AG04450 (cell line): ENCODE measurements at regions not wholly inside any gene's neighbourhood (a gene's known extent, or its start where the extent isn't known, plus 50 kb on each side); places are given as distances from the start of the nearest gene placed in this dataset.

ENCODE experiments used
- CTCF ChIA-PET: fragments of 300-600, 350-600 bp; formaldehyde crosslinking; extraction: SDS; loops from one replicate; lab custom pipeline; 2022; ENCODE audit warnings: antibody characterized with exemption, inconsistent platforms; lab: Charles Lee
- POLR2A ChIA-PET: fragments of 350-600 bp; formaldehyde crosslinking; extraction: SDS; loops from one replicate; lab custom pipeline; 2021; ENCODE audit warnings: antibody characterized with exemption, inconsistent platforms; lab: Yijun Ruan, JAX
- DNase-seq: peaks from one replicate; pipeline ENCODE4 v3.0.0-alpha.2; 2011; ENCODE audit warnings: low read depth, low spot score
- H3K27ac ChIP-seq: one replicate; pipeline ENCODE4 v1.5.1; 2012; ENCODE audit warnings: low read depth, low read length, control low read depth
- H3K27me3 ChIP-seq: one replicate; pipeline ENCODE4 v1.6.0; 2012; ENCODE audit warnings: low read length; ENCODE audit not compliant: control insufficient read depth, insufficient read depth
- H3K4me3 ChIP-seq: 2 replicates; pipeline ENCODE4 v1.5.1; 2011; ENCODE audit warnings: mild to moderate bottlenecking, low read depth, low read length, control low read depth
- H3K9me3 ChIP-seq: 2 replicates; pipeline ENCODE4 v1.5.1; 2012; ENCODE audit warnings: low read length; ENCODE audit not compliant: control insufficient read depth, insufficient read depth
- CTCF ChIP-seq: IDR thresholded peaks from 2 replicates; pipeline ENCODE4 v1.5.1; 2011; ENCODE audit warnings: low read depth, low read length, control low read depth, inconsistent platforms

DNA sequence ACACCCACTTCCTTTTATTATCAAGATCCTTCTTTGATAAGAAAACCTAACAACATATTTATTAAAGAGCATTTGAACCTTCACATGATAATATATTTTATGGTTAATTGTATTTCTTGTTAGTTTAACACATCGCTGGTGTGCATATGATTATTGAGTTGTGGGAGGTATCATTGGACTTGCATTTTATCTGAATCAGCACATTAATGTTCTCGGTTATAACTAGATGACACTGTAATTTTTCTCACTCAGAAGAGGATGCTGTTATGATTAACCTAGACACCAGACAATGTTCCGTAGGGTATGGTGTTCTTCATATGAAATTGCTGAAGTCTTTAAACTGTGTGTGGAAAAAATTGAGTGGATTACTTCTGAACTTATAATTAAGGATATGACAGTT lies 1188.3 kb upstream of the EPHA6 start:
- H3K9me3 ChIP-seq = no peaks in the 10 kb centered on the region
- DNase-seq = no peak
- ChIA-PET CTCF (no interaction called here), POLR2A (no interaction called here)
- no peak overlapping the region for H3K4me3 ChIP-seq
- no peak overlapping the region for H3K27ac ChIP-seq
- no peak for TF ChIP-seq CTCF
- H3K27me3 ChIP-seq = no peaks in the 10 kb centered on the region

GRCh38 chr3:95627293-95627692 lies 1187.1 kb upstream of the EPHA6 start:
- Histone ChIP-seq H3K9me3 (no peaks in the 10 kb centered on the region), H3K27ac (no peak overlapping the region), H3K27me3 (no peaks in the 10 kb centered on the region), H3K4me3 (no peak overlapping the region)
- no peak for TF ChIP-seq CTCF
- DNase-seq = no peak
- CTCF ChIA-PET = no interaction called here
- POLR2A ChIA-PET = no interaction called here

DNA sequence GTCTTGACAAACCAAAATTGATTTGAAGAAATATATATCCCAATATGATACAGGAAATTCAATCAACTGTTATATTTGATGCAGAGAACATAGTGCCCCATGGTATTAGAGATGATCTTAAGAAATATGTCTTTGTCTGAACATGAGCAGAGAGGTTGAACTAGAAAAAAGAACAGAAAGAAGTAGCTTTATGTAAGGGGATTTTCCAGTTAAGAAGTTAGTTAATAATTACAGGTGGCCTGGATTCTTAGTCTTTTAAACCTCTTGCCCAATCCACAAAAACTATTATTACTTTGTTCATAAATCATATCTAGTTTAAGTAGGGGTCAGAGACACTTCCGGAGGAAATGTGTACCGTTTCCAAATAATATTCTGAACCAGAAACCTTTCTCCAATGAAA lies 1186.7 kb upstream of the EPHA6 start:
- Histone ChIP-seq H3K4me3 (no peak overlapping the region), H3K27ac (no peak overlapping the region), H3K27me3 (no peaks in the 10 kb centered on the region), H3K9me3 (no peaks in the 10 kb centered on the region)
- DNase-seq = no peak
- TF ChIP-seq CTCF = no peak
- ChIA-PET POLR2A (no interaction called here), CTCF (no interaction called here)

DNA sequence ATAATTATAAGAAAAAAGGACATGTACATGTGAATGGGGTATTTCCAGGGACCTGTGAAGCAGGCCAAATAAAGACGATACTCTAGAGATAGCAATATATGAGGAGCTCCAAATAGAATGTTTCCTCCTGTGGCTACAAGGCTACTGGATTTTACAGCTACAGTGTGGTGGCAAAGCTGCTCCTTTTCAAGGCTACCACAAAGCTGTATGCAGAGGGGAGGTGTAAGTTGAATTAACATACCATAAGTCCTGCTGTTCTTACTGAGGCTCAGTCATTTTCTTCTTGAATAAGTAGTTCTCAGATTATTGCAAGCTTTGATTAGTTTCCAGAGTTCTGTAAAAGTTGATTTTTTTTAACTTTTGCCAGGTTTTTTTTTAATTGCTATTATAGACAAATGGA lies 1184.6 kb upstream of the EPHA6 start:
- Histone ChIP-seq H3K9me3 (no peaks in the 10 kb centered on the region), H3K27me3 (no peaks in the 10 kb centered on the region), H3K4me3 (no peak overlapping the region), H3K27ac (no peak overlapping the region)
- ChIA-PET CTCF (no interaction called here), POLR2A (no interaction called here)
- no peak for TF ChIP-seq CTCF
- DNase-seq = no peak

DNA sequence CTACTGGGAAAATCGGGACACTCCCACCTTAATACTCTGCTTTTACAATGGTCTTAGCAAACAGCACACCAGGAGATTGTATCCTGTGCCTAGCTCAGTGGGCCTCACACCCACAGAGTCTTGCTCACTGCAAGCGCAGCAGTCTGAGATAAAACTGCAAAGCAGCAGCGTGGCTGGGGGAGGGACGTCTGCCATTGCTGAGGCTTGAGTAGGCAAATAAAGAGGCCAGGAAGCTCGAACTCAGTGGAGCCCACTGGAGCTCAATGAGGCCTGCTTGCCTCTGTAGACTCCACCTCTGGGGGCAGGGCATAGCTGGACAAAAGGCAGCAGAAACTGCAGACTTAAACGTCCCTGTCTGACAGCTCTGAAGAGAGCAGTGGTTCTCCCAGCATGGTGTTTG lies 1169.1 kb upstream of the EPHA6 start:
- Histone ChIP-seq H3K4me3 (no peak overlapping the region), H3K9me3 (peaks cover 11% of the 10 kb centered on the region), H3K27ac (no peak overlapping the region), H3K27me3 (no peaks in the 10 kb centered on the region)
- no peak for TF ChIP-seq CTCF
- ChIA-PET CTCF (no interaction called here), POLR2A (no interaction called here)
- DNase-seq = no peak
